GM12878 (cell line): ENCODE measurements at regions not wholly inside any gene's neighbourhood (a gene's known extent, or its start where the extent isn't known, plus 50 kb on each side); places are given as distances from the start of the nearest gene placed in this dataset.

ENCODE experiments used
- ATAC-seq: fragments of 200-7000 bp; cut with Tn5 transposase; 3 replicates; pipeline ENCODE4 v1.9.1; 2020; ENCODE audit warnings: mild to moderate bottlenecking, moderate library complexity
- BruUV-seq: library from RNA; stranded (reverse); fragments of 400-500 nt; replicated peaks from 2 replicates; lab custom pipeline; 2021; lab: Mats Ljungman, UMichigan
- CTCF ChIA-PET: fragments of 300-600 bp; sonication (Branson Sonifier 250); formaldehyde crosslinking; extraction: SDS; loops from one replicate; lab custom pipeline; 2021; ENCODE audit warnings: inconsistent platforms; lab: Yijun Ruan, JAX
- POLR2A ChIA-PET: fragments of 350-600 bp; formaldehyde crosslinking; extraction: SDS; loops from one replicate; lab custom pipeline; 2021; ENCODE audit warnings: inconsistent platforms; lab: Charles Lee
- RAD21 ChIA-PET: fragments of 300-600 bp; sonication (Branson Sonifier 250); formaldehyde crosslinking; loops from one replicate; lab custom pipeline; 2023; ENCODE audit warnings: antibody characterized with exemption; ENCODE audit not compliant: unreplicated experiment; lab: Charles Lee
- SMC1A ChIA-PET: fragments of 300-600 bp; sonication (Branson Sonifier 250); formaldehyde crosslinking; loops from one replicate; lab custom pipeline; 2023; ENCODE audit not compliant: unreplicated experiment, uncharacterized antibody; lab: Charles Lee
- DNase-seq: peaks from one replicate; pipeline ENCODE4 v3.0.0-alpha.2; 2011; ENCODE audit warnings: low read depth, low spot score
- FAIRE-seq: peaks from 3 replicates; lab custom pipeline; 2011; peaks lifted over from hg19 to GRCh38; lab: Jason Lieb, UNC
- H2AFZ ChIP-seq: 2 replicates; pipeline ENCODE4 v1.6.0; 2011; ENCODE audit warnings: low read depth, low read length, control low read depth; ENCODE audit not compliant: control insufficient read depth
- H3K27ac ChIP-seq: 2 replicates; pipeline ENCODE4 v1.5.1; 2011; ENCODE audit warnings: control low read depth; ENCODE audit not compliant: control insufficient read depth, insufficient read depth
- H3K27me3 ChIP-seq, 2 experiments: replicated peaks in 1 of 2; 2 replicates each; pipeline versions ENCODE4 v1.6.0 to v1.6.1; 2011; ENCODE audit warnings: low read length in 1 of 2; ENCODE audit not compliant: control insufficient read depth in 2 of 2, insufficient read depth in 2 of 2
- H3K36me3 ChIP-seq, 2 experiments: 2 replicates each; pipeline ENCODE4 v1.5.1; 2011; ENCODE audit warnings: low read length in 1 of 2; ENCODE audit not compliant: control insufficient read depth in 2 of 2, insufficient read depth in 2 of 2
- H3K4me1 ChIP-seq: 2 replicates; pipeline ENCODE4 v1.6.1; 2011; ENCODE audit warnings: mild to moderate bottlenecking, low read length, moderate library complexity, mixed read lengths; ENCODE audit not compliant: control insufficient read depth, insufficient read depth
- H3K4me2 ChIP-seq: 2 replicates; pipeline ENCODE4 v1.6.0; 2011; ENCODE audit warnings: control low read depth; ENCODE audit not compliant: control insufficient read depth, insufficient read depth
- H3K4me3 ChIP-seq: fragments of 200-600 bp; sonication (generic); 2 replicates; pipeline ENCODE4 v1.5.1; 2016
- H3K79me2 ChIP-seq: 2 replicates; pipeline ENCODE4 v1.6.0; 2011; ENCODE audit warnings: low read length; ENCODE audit not compliant: control insufficient read depth, insufficient read depth
- H3K9ac ChIP-seq: 2 replicates; pipeline ENCODE4 v1.8.0; 2011; ENCODE audit warnings: low read length, control low read depth, mixed read lengths; ENCODE audit not compliant: control insufficient read depth, insufficient read depth
- H3K9me3 ChIP-seq: replicated peaks from 3 replicates; pipeline ENCODE4 v1.5.1; 2011; ENCODE audit warnings: mild to moderate bottlenecking, low read length; ENCODE audit not compliant: control insufficient read depth, insufficient read depth
- H4K20me1 ChIP-seq: 2 replicates; pipeline ENCODE4 v1.6.0; 2011; ENCODE audit not compliant: control insufficient read depth, insufficient read depth
- BHLHE40 ChIP-seq, 2 experiments: fragments of 450-650 bp in 1 of 2; IDR thresholded peaks; 2 replicates each; pipeline ENCODE4 v1.6.1; 2011 to 2017; ENCODE audit warnings: low read depth in 2 of 2, borderline replicate concordance in 1 of 2, improper control_type of control experiment in 1 of 2, low read length in 1 of 2, mild to moderate bottlenecking in 1 of 2
- BMI1 ChIP-seq: fragments of 450-650 bp; IDR thresholded peaks from 2 replicates; pipeline ENCODE4 v1.6.1; 2016; ENCODE audit warnings: mild to moderate bottlenecking, moderate library complexity, borderline replicate concordance
- GABPA ChIP-seq: IDR thresholded peaks from 2 replicates; pipeline ENCODE4 v1.6.1; 2014; ENCODE audit warnings: antibody characterized with exemption, low read depth, mild to moderate bottlenecking, inconsistent platforms
- IKZF1 ChIP-seq: fragments of 450-650 bp; conservative IDR thresholded peaks from 2 replicates; pipeline ENCODE4 v1.6.1; 2017; ENCODE audit warnings: antibody characterized with exemption, mild to moderate bottlenecking
- KLF5 ChIP-seq: fragments of 450-650 bp; IDR thresholded peaks from 2 replicates; pipeline ENCODE4 v1.6.1; 2014; ENCODE audit warnings: mild to moderate bottlenecking; ENCODE audit not compliant: partially characterized antibody
- MEF2A ChIP-seq: IDR thresholded peaks from 2 replicates; pipeline ENCODE4 v1.6.1; 2011; ENCODE audit warnings: low read depth, mild to moderate bottlenecking, low read length, moderate library complexity; ENCODE audit not compliant: insufficient read depth
- SREBF1 ChIP-seq: IDR thresholded peaks from 2 replicates; pipeline ENCODE4 v1.6.1; 2012; ENCODE audit warnings: mild to moderate bottlenecking, low read length
- TBL1XR1 ChIP-seq: IDR thresholded peaks from 2 replicates; pipeline ENCODE4 v1.6.1; 2012; ENCODE audit warnings: low read depth, low read length, improper control_type of control experiment
- ZSCAN29 ChIP-seq: fragments of 450-650 bp; IDR thresholded peaks from 2 replicates; pipeline ENCODE4 v1.6.1; 2017; ENCODE audit warnings: mild to moderate bottlenecking, moderate library complexity
- WGBS: methylation state at CpG from one replicate; pipeline ENCODE4 v1.1.6; 2016; ENCODE audit warnings: low lambda C conversion rate; ENCODE audit not compliant: insufficient replicate concordance, insufficient coverage; ENCODE audit errors: missing lambda C conversion rate; 5-methylcytosine and 5-hydroxymethylcytosine counted together
- in situ Hi-C: fragments of 300-500 bp; cut with MboI; formaldehyde crosslinking; loops from 9 replicates; pipeline ENCODE4 v1.14.3; 2018; ENCODE audit warnings: mixed read lengths
- intact Hi-C: fragments of 100-400 bp; cut with micrococcal nuclease; formaldehyde crosslinking; loops from one replicate; pipeline ENCODE4 v1.14.2; 2022; ENCODE audit not compliant: unreplicated experiment
- TF ChIP-seq, protein P1 (sequence below): IDR thresholded peaks from 2 replicates; pipeline ENCODE4 v1.6.1; 2011; ENCODE audit warnings: borderline replicate concordance, low read depth, mild to moderate bottlenecking, moderate library complexity, mixed read lengths, low read length; ENCODE audit not compliant: insufficient read depth; ENCODE audit errors: extremely low read length
- TF ChIP-seq, protein P2 (sequence below): fragments of 450-650 bp; IDR thresholded peaks from 2 replicates; pipeline ENCODE4 v1.6.1; 2016; ENCODE audit warnings: mild to moderate bottlenecking, moderate library complexity, borderline replicate concordance
- TF ChIP-seq, protein P3 (sequence below): fragments of 450-650 bp; IDR thresholded peaks from 2 replicates; pipeline ENCODE4 v1.6.1; 2016; ENCODE audit warnings: mild to moderate bottlenecking
- TF ChIP-seq, protein P4 (sequence below): fragments of 450-650 bp; IDR thresholded peaks from 2 replicates; pipeline ENCODE4 v1.6.1; 2017; ENCODE audit warnings: antibody characterized with exemption, mild to moderate bottlenecking, moderate library complexity

DNA sequence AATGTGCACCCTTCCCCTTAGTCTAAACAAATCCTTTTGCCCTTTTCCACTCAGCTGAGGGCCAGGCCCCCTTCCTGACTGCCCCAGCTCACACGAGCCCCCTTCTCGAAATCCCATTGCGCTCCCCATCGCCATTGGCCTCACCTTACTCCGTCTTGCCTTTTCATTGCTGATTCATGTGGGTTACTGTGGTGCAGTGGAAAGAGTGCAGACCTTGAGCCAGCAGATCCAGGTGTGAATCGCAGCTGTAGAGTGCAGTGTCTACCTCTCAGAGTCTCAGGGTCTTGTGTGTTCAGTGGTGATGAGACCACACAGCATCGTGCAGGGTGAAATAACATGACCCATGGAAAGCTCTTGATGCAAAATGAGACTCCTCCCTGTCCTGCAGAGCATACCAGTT, 132.4 kb upstream of the APCDD1 start:
- Histone ChIP-seq H3K27ac (no peak overlapping the region), H3K9me3 (no peaks in the 10 kb centered on the region), H3K79me2 (no peaks in the 10 kb centered on the region), H3K36me3 (no peaks in the 10 kb centered on the region), H4K20me1 (no peaks in the 10 kb centered on the region), H3K4me3 (no peak overlapping the region), H3K4me2 (no peak overlapping the region), H3K4me1 (no peaks in the 10 kb centered on the region), H3K27me3 (no peaks in the 10 kb centered on the region), H3K9ac (no peak overlapping the region), H2AFZ (no peak overlapping the region)
- FAIRE-seq, result no peak
- ChIA-PET POLR2A (no interaction called here), CTCF (no interaction called here), RAD21 (no interaction called here), SMC1A (interaction anchor here (1.5 kb wide), 1 partner anchor 10 kb away, joined by 5 read pairs; no protein-coding TSS in a partner anchor)
- in situ Hi-C loops, result loop anchor here (25.0 kb wide), 1 partner anchor 1485 kb away; no protein-coding TSS in a partner anchor
- 16% methylated on average over 7 of the region's 7 CpGs for WGBS
- TF ChIP-seq GABPA (no peak), BHLHE40 (IDR thresholded peaks at IDR 0.05; ENCODE audit: borderline replicate concordance in 1 of 2, low read depth in 2 of 2, low read length in 1 of 2) (no peak), KLF5 (no peak), TBL1XR1 (no peak), SREBF1 (no peak), IKZF1 (no peak), BMI1 (no peak), ZSCAN29 (no peak), MEF2A (no peak)
- TF ChIP-seq, protein P1, sequence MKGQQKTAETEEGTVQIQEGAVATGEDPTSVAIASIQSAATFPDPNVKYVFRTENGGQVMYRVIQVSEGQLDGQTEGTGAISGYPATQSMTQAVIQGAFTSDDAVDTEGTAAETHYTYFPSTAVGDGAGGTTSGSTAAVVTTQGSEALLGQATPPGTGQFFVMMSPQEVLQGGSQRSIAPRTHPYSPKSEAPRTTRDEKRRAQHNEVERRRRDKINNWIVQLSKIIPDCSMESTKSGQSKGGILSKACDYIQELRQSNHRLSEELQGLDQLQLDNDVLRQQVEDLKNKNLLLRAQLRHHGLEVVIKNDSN, result no peak
- TF ChIP-seq, protein P2, sequence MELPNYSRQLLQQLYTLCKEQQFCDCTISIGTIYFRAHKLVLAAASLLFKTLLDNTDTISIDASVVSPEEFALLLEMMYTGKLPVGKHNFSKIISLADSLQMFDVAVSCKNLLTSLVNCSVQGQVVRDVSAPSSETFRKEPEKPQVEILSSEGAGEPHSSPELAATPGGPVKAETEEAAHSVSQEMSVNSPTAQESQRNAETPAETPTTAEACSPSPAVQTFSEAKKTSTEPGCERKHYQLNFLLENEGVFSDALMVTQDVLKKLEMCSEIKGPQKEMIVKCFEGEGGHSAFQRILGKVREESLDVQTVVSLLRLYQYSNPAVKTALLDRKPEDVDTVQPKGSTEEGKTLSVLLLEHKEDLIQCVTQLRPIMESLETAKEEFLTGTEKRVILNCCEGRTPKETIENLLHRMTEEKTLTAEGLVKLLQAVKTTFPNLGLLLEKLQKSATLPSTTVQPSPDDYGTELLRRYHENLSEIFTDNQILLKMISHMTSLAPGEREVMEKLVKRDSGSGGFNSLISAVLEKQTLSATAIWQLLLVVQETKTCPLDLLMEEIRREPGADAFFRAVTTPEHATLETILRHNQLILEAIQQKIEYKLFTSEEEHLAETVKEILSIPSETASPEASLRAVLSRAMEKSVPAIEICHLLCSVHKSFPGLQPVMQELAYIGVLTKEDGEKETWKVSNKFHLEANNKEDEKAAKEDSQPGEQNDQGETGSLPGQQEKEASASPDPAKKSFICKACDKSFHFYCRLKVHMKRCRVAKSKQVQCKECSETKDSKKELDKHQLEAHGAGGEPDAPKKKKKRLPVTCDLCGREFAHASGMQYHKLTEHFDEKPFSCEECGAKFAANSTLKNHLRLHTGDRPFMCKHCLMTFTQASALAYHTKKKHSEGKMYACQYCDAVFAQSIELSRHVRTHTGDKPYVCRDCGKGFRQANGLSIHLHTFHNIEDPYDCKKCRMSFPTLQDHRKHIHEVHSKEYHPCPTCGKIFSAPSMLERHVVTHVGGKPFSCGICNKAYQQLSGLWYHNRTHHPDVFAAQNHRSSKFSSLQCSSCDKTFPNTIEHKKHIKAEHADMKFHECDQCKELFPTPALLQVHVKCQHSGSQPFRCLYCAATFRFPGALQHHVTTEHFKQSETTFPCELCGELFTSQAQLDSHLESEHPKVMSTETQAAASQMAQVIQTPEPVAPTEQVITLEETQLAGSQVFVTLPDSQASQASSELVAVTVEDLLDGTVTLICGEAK, result no peak
- TF ChIP-seq, protein P3, sequence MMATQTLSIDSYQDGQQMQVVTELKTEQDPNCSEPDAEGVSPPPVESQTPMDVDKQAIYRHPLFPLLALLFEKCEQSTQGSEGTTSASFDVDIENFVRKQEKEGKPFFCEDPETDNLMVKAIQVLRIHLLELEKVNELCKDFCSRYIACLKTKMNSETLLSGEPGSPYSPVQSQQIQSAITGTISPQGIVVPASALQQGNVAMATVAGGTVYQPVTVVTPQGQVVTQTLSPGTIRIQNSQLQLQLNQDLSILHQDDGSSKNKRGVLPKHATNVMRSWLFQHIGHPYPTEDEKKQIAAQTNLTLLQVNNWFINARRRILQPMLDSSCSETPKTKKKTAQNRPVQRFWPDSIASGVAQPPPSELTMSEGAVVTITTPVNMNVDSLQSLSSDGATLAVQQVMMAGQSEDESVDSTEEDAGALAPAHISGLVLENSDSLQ, result no peak
- TF ChIP-seq, protein P4, sequence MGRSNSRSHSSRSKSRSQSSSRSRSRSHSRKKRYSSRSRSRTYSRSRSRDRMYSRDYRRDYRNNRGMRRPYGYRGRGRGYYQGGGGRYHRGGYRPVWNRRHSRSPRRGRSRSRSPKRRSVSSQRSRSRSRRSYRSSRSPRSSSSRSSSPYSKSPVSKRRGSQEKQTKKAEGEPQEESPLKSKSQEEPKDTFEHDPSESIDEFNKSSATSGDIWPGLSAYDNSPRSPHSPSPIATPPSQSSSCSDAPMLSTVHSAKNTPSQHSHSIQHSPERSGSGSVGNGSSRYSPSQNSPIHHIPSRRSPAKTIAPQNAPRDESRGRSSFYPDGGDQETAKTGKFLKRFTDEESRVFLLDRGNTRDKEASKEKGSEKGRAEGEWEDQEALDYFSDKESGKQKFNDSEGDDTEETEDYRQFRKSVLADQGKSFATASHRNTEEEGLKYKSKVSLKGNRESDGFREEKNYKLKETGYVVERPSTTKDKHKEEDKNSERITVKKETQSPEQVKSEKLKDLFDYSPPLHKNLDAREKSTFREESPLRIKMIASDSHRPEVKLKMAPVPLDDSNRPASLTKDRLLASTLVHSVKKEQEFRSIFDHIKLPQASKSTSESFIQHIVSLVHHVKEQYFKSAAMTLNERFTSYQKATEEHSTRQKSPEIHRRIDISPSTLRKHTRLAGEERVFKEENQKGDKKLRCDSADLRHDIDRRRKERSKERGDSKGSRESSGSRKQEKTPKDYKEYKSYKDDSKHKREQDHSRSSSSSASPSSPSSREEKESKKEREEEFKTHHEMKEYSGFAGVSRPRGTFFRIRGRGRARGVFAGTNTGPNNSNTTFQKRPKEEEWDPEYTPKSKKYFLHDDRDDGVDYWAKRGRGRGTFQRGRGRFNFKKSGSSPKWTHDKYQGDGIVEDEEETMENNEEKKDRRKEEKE, result no peak
- DNase-seq, result no peak
- no TSS peak for BruUV-seq
- ATAC-seq, result no peak
- intact Hi-C loops, result no loop called here
